IPS-20b (cell line): ENCODE measurements at regions not wholly inside any gene's neighbourhood (a gene's known extent, or its start where the extent isn't known, plus 50 kb on each side); places are given as distances from the start of the nearest gene placed in this dataset.

Experiments used
- H3K27ac ChIP-seq: one replicate; pipeline ENCODE4 v1.5.1; 2013; ENCODE audit warnings: low read length
- H3K27me3 ChIP-seq: 2 replicates; pipeline ENCODE4 v1.6.1; 2013; ENCODE audit warnings: mild to moderate bottlenecking, low read length, inconsistent platforms; ENCODE audit not compliant: insufficient read depth
- H3K36me3 ChIP-seq: 2 replicates; pipeline ENCODE4 v1.6.1; 2013; ENCODE audit warnings: low read depth, mild to moderate bottlenecking, inconsistent platforms, low read length, moderate library complexity; ENCODE audit not compliant: insufficient read depth
- H3K4me1 ChIP-seq: 2 replicates; pipeline ENCODE4 v1.6.1; 2013; ENCODE audit warnings: mild to moderate bottlenecking, control low read depth, inconsistent platforms, low read length, moderate library complexity; ENCODE audit not compliant: insufficient read depth
- H3K4me3 ChIP-seq: 2 replicates; pipeline ENCODE4 v1.5.1; 2013; ENCODE audit warnings: mild to moderate bottlenecking, low read length, inconsistent platforms
- H3K9ac ChIP-seq: 2 replicates; pipeline ENCODE4 v1.6.1; 2013; ENCODE audit warnings: low read depth, mild to moderate bottlenecking, inconsistent platforms, low read length, moderate library complexity
- H3K9me3 ChIP-seq: 2 replicates; pipeline ENCODE4 v1.6.1; 2013; ENCODE audit warnings: mild to moderate bottlenecking, low read depth, low read length, inconsistent platforms; ENCODE audit not compliant: insufficient read depth

GRCh38 chr5:5558638-5559527, 136.4 kb downstream of the ICE1 start:
- H3K9ac ChIP-seq = no peak overlapping the region
- H3K4me3 ChIP-seq = no peak overlapping the region
- H3K27me3 ChIP-seq = no peaks in the 10 kb centered on the region
- no peaks in the 10 kb centered on the region; the same call in 1 of the 2 replicates for H3K9me3 ChIP-seq
- 0 out of 2 replicates have a peak, but pooled peaks cover 3% of the 10 kb centered on the region for H3K4me1 ChIP-seq
- H3K27ac ChIP-seq = no peak overlapping the region
- no peaks in the 10 kb centered on the region for H3K36me3 ChIP-seq

- no peak overlapping the region for H3K9ac ChIP-seq
- no peaks in the 10 kb centered on the region; the same call in 1 of the 2 replicates for H3K9me3 ChIP-seq
- H3K36me3 ChIP-seq = no peaks in the 10 kb centered on the region
- H3K4me3 ChIP-seq = no peak overlapping the region
- H3K4me1 ChIP-seq = 0 out of 2 replicates have a peak, but pooled peaks cover 3% of the 10 kb centered on the region
- no peaks in the 10 kb centered on the region for H3K27me3 ChIP-seq
- H3K27ac ChIP-seq = no peak overlapping the region
These were observed 135.6 kb downstream of the ICE1 start for GRCh38 chr5:5558102-5558501.

GRCh38 chr5:5551499-5551898, 129.0 kb downstream of the ICE1 start:
- Histone ChIP-seq H3K4me1 (no peaks in the 10 kb centered on the region), H3K27me3 (no peaks in the 10 kb centered on the region), H3K9me3 (no peaks in the 10 kb centered on the region; the same call in 1 of the 2 replicates), H3K36me3 (no peaks in the 10 kb centered on the region), H3K4me3 (no peak overlapping the region), H3K27ac (no peak overlapping the region), H3K9ac (no peak overlapping the region)

- peaks cover 4% of the 10 kb centered on the region; the same call in 1 of the 2 replicates for H3K4me1 ChIP-seq
- H3K9me3 ChIP-seq = no peaks in the 10 kb centered on the region
- no peak overlapping the region for H3K4me3 ChIP-seq
- H3K36me3 ChIP-seq = no peaks in the 10 kb centered on the region
- H3K9ac ChIP-seq = no peak overlapping the region
- no peak overlapping the region for H3K27ac ChIP-seq
- H3K27me3 ChIP-seq = no peaks in the 10 kb centered on the region
These were observed 123.9 kb downstream of the ICE1 start for GRCh38 chr5:5546408-5546807.

GRCh38 chr5:5544094-5544663, 121.7 kb downstream of the ICE1 start:
- H3K27ac ChIP-seq = no peak overlapping the region
- H3K9me3 ChIP-seq = no peaks in the 10 kb centered on the region
- H3K27me3 ChIP-seq = no peaks in the 10 kb centered on the region
- H3K4me3 ChIP-seq = no peak overlapping the region
- no peak overlapping the region for H3K9ac ChIP-seq
- no peaks in the 10 kb centered on the region for H3K36me3 ChIP-seq
- H3K4me1 ChIP-seq = peaks cover 11% of the 10 kb centered on the region; the same call in 1 of the 2 replicates

GRCh38 chr5:5542654-5543053, 120.2 kb downstream of the ICE1 start:
- Histone ChIP-seq H3K9ac (no peak overlapping the region), H3K9me3 (no peaks in the 10 kb centered on the region), H3K4me1 (peaks cover 15% of the 10 kb centered on the region; the same call in 1 of the 2 replicates), H3K36me3 (no peaks in the 10 kb centered on the region), H3K27me3 (no peaks in the 10 kb centered on the region), H3K4me3 (no peak overlapping the region), H3K27ac (no peak overlapping the region)

GRCh38 chr5:5540065-5540464, 117.6 kb downstream of the ICE1 start:
- Histone ChIP-seq H3K9me3 (no peaks in the 10 kb centered on the region), H3K27ac (no peak overlapping the region), H3K4me3 (no peak overlapping the region), H3K9ac (no peak overlapping the region), H3K27me3 (no peaks in the 10 kb centered on the region), H3K4me1 (peaks cover 15% of the 10 kb centered on the region; the same call in 1 of the 2 replicates), H3K36me3 (no peaks in the 10 kb centered on the region)
